Skeletal muscle tissue (tissue), 3 donors: ENCODE measurements at regions not wholly inside any gene's neighbourhood (a gene's known extent, or its start where the extent isn't known, plus 50 kb on each side); places are given as distances from the start of the nearest gene placed in this dataset.
"Not testable (repeated sequence)": the region's sequence is repeated elsewhere in the genome, so short reads cannot be mapped to it uniquely, and the experiment has no call there.

Experiments
- H3K27ac ChIP-seq: one replicate; pipeline ENCODE4 v1.7.0; 2013; ENCODE audit warnings: mild to moderate bottlenecking, low read depth, low read length, inconsistent platforms
- H3K27me3 ChIP-seq, 3 donors: one replicate each; pipeline ENCODE4 v1.7.0; 2013; ENCODE audit warnings: low read length in 3 of 3; ENCODE audit not compliant: control insufficient read depth in 3 of 3, insufficient read depth in 3 of 3
- H3K36me3 ChIP-seq, 3 donors: one replicate each; pipeline ENCODE4 v1.7.0; 2013; ENCODE audit warnings: low read length in 3 of 3; ENCODE audit not compliant: control insufficient read depth in 3 of 3, insufficient read depth in 3 of 3
- H3K4me1 ChIP-seq, 3 donors: one replicate each; pipeline ENCODE4 v1.7.0; 2013; ENCODE audit warnings: low read length in 3 of 3, mild to moderate bottlenecking in 3 of 3; ENCODE audit not compliant: control insufficient read depth in 3 of 3, insufficient read depth in 3 of 3
- H3K4me3 ChIP-seq, 3 donors: one replicate each; pipeline ENCODE4 v1.7.0; 2013; ENCODE audit warnings: low read length in 3 of 3
- H3K9ac ChIP-seq, 3 donors: one replicate each; pipeline ENCODE4 v1.7.0; 2013; ENCODE audit warnings: low read length in 3 of 3, mild to moderate bottlenecking in 3 of 3, moderate library complexity in 2 of 3, low read depth in 1 of 3
- H3K9me3 ChIP-seq, 3 donors: one replicate each; pipeline ENCODE4 v1.7.0; 2013; ENCODE audit warnings: low read length in 3 of 3; ENCODE audit not compliant: control insufficient read depth in 3 of 3
- donor health status: Osteomylitis.

DNA sequence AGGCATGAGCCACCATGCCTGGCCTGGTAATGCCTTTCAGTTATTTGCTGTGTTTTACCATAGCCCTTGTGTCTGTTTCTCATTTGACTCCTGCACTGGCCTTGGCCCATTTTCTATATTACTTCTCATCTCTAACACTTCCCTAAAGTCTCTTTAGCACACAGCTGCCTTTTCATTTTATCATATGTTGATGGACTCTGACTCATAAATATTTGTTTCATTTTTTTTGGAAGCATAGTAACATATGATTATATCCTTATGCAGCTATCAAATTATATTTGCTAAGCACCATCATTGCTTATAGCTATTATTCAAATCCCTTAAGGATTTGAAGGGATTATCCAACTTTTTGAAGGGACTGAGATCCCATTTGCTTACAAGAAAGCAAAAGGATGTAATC, 320.3 kb downstream of the GPD2 start:
- Histone ChIP-seq H3K27ac (no peak overlapping the region), H3K27me3 (no peaks in the 10 kb centered on the region), H3K4me3 (no peak overlapping the region), H3K9ac (no peak overlapping the region), H3K36me3 (no peaks in the 10 kb centered on the region), H3K9me3 (no peaks in the 10 kb centered on the region), H3K4me1 (no peaks in the 10 kb centered on the region)

- Histone ChIP-seq H3K27me3 (no peaks in the 10 kb centered on the region), H3K4me1 (peaks cover 0 to 6% (median 0%) of the 10 kb centered on the region in 3 donors), H3K36me3 (no peaks in the 10 kb centered on the region), H3K27ac (peak overlapping the region; percentile 69), H3K9ac (peak overlapping the region in 1 of 3 donors; percentile 17), H3K9me3 (no peaks in the 10 kb centered on the region), H3K4me3 (no peak overlapping the region)
Observed at GRCh38 chr2:156763174-156763573, 327.0 kb downstream of the GPD2 start.

DNA sequence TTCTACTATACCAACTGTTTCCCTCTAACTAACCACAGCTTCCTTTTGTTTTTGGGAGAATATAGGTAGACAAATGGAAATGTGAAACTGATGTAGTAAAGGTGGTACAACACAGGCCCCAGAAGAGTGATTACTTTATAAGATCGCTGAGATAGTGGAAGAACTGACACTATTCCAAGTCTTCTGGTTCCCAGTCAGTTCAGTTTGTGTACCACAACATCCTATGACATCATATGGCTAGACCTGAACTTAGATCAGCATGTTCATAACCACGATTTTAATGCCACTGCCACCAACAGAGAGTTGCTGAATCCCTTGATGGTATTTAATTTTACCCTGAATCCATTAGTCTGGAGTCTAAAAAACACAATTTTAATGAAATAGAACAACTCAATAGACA, 328.9 kb downstream of the GPD2 start:
- Histone ChIP-seq H3K4me1 (peaks cover 0 to 6% (median 0%) of the 10 kb centered on the region in 3 donors), H3K27me3 (no peaks in the 10 kb centered on the region), H3K36me3 (no peaks in the 10 kb centered on the region), H3K4me3 (no peak overlapping the region), H3K27ac (no peak overlapping the region), H3K9ac (no peak overlapping the region), H3K9me3 (no peaks in the 10 kb centered on the region)

- Histone ChIP-seq H3K4me3 (no peak overlapping the region), H3K27ac (no peak overlapping the region), H3K9ac (no peak overlapping the region), H3K4me1 (peaks cover 0 to 6% (median 0%) of the 10 kb centered on the region in 3 donors), H3K27me3 (no peaks in the 10 kb centered on the region), H3K9me3 (no peaks in the 10 kb centered on the region), H3K36me3 (no peaks in the 10 kb centered on the region)
Observed at GRCh38 chr2:156765450-156765849, 329.3 kb downstream of the GPD2 start.

GRCh38 chr2:156769802-156770201, 333.6 kb downstream of the GPD2 start:
- no peaks in the 10 kb centered on the region for H3K9me3 ChIP-seq
- no peak overlapping the region for H3K9ac ChIP-seq
- no peak overlapping the region for H3K4me3 ChIP-seq
- H3K4me1 ChIP-seq, result no peaks in the 10 kb centered on the region
- H3K27ac ChIP-seq, result no peak overlapping the region
- no peaks in the 10 kb centered on the region for H3K36me3 ChIP-seq
- H3K27me3 ChIP-seq, result no peaks in the 10 kb centered on the region

GRCh38 chr2:156778916-156779315, 342.7 kb downstream of the GPD2 start:
- no peaks in the 10 kb centered on the region for H3K36me3 ChIP-seq
- no peak overlapping the region for H3K27ac ChIP-seq
- no peak overlapping the region for H3K9ac ChIP-seq
- no peaks in the 10 kb centered on the region for H3K4me1 ChIP-seq
- peaks cover 0 to 2% (median 0%) of the 10 kb centered on the region in 3 donors for H3K9me3 ChIP-seq
- H3K27me3 ChIP-seq, result no peaks in the 10 kb centered on the region
- H3K4me3 ChIP-seq, result no peak overlapping the region

DNA sequence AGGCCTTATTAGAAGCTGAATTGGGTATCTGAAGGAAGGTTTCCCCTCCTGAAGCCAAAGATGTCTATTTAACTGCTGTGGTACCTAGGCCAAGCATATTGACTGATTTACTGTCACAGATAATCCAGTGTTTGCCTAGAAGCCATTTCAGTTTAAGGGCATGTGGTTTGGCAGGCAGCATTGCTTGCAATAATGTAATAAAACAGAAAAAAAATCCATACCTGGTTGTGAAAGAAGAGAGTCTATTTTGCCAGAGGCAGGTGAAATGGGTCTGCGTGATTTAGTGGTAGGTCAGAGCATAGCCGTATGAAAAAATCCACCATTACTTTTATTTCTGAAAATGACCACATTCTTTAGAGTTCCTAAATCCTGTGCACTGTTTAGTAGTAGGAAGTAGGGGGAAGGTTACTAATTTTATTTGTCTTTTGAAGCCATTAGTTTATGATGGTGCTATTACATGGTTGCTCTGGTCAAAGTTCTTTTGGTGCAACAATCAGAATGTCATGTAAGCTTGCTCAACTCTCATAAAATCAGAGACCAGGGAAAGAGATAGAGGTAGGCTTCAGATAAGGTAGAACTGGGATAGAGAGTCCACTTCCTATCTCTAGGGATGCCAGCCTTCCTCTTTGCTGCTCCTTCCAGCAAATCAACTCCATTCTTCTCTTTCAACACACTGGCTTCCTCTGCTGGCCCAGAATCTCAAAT, 343.4 kb downstream of the GPD2 start:
- no peaks in the 10 kb centered on the region for H3K27me3 ChIP-seq
- H3K4me1 ChIP-seq, result no peaks in the 10 kb centered on the region
- no peak overlapping the region for H3K27ac ChIP-seq
- peaks cover 0 to 2% (median 0%) of the 10 kb centered on the region in 3 donors for H3K9me3 ChIP-seq
- H3K36me3 ChIP-seq, result no peaks in the 10 kb centered on the region
- H3K4me3 ChIP-seq, result no peak overlapping the region
- H3K9ac ChIP-seq, result no peak overlapping the region

GRCh38 chr2:156781677-156782076, 345.5 kb downstream of the GPD2 start:
- H3K9ac ChIP-seq, H3K4me1 ChIP-seq, H3K9me3 ChIP-seq, H3K36me3 ChIP-seq, H3K27me3 ChIP-seq, H3K4me3 ChIP-seq, H3K27ac ChIP-seq: not testable (repeated sequence)

- Histone ChIP-seq H3K9ac (no peak overlapping the region), H3K9me3 (peaks cover 0 to 2% (median 0%) of the 10 kb centered on the region in 3 donors), H3K4me3 (no peak overlapping the region), H3K27me3 (no peaks in the 10 kb centered on the region), H3K27ac (no peak overlapping the region), H3K36me3 (no peaks in the 10 kb centered on the region), H3K4me1 (peaks cover 0 to 4% (median 0%) of the 10 kb centered on the region in 3 donors)
Observed at GRCh38 chr2:156784020-156784701, 348.0 kb downstream of the GPD2 start.

DNA sequence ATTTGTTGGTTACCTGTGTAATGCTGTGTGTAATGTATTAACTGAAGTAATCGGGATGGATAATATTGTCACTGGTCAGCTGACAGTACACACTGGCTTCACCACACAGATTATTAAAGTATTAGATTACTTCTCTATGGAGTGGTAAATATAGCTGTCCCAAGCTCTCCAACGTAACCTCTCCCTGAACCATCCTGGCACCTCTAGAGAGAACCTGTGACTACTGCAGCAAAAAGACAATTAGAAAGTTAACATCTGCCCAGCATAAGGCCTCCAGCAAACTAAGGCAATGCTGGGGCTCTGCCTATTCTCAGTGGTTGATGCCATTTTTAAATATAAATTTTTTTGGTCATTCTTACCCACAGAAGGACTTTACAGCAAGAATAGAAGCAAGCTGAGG, 351.3 kb downstream of the GPD2 start:
- Histone ChIP-seq H3K36me3 (no peaks in the 10 kb centered on the region), H3K9ac (peak overlapping the region in 2 of 3 donors; percentile 34 to 47), H3K27ac (peak overlapping the region; percentile 41), H3K27me3 (no peaks in the 10 kb centered on the region), H3K9me3 (no peaks in the 10 kb centered on the region), H3K4me3 (peak overlapping the region in 1 of 3 donors; percentile 35), H3K4me1 (peaks cover 0 to 4% (median 0%) of the 10 kb centered on the region in 3 donors)
